Natural killer cell (primary cell): ENCODE measurements at regions not wholly inside any gene's neighbourhood (a gene's known extent, or its start where the extent isn't known, plus 50 kb on each side); places are given as distances from the start of the nearest gene placed in this dataset.

Experiments
- ATAC-seq, 3 donors: fragments of 150-1000 bp in 2 of 3; fragments of 200-7000 bp in 1 of 3; cut with Tn5 transposase; 1 replicate in 1 of 3; 2 replicates in 2 of 3; pipeline ENCODE4 v1.10.0; 2021; ENCODE audit warnings: mild to moderate bottlenecking in 2 of 3, moderate library complexity in 2 of 3
- DNase-seq, 2 donors: peaks; one replicate each; pipeline versions ENCODE4 v3.0.0 to v3.0.0-alpha.2; 2013 to 2021; ENCODE audit warnings: mixed read lengths in 1 of 2
- H3K27ac ChIP-seq: one replicate; pipeline ENCODE4 v1.5.1; 2013; ENCODE audit warnings: mild to moderate bottlenecking, low read length
- H3K27me3 ChIP-seq: one replicate; pipeline ENCODE4 v1.6.1; 2013; ENCODE audit warnings: low read length; ENCODE audit not compliant: control insufficient read depth, insufficient read depth
- H3K36me3 ChIP-seq: one replicate; pipeline ENCODE4 v1.6.1; 2013; ENCODE audit warnings: low read length; ENCODE audit not compliant: control insufficient read depth, insufficient read depth
- H3K4me1 ChIP-seq: one replicate; pipeline ENCODE4 v1.6.1; 2013; ENCODE audit warnings: low read length; ENCODE audit not compliant: control insufficient read depth, insufficient read depth
- H3K4me3 ChIP-seq: one replicate; pipeline ENCODE4 v1.5.1; 2013; ENCODE audit warnings: low read length
- H3K9me3 ChIP-seq: one replicate; pipeline ENCODE4 v1.6.1; 2013; ENCODE audit warnings: low read length; ENCODE audit not compliant: control insufficient read depth, insufficient read depth
- H3K27ac Mint-ChIP-seq, 2 donors: one replicate each; pipeline ENCODE4 v1.8.0; 2022; ENCODE audit warnings: mild to moderate bottlenecking in 2 of 2, mixed read lengths in 2 of 2, moderate library complexity in 1 of 2
- H3K27me3 Mint-ChIP-seq, 2 donors: one replicate each; pipeline ENCODE4 v1.8.0; 2022; ENCODE audit warnings: low read depth in 2 of 2, mixed read lengths in 2 of 2
- H3K36me3 Mint-ChIP-seq: one replicate; pipeline ENCODE4 v1.8.0; 2022; ENCODE audit warnings: mixed read lengths
- H3K4me1 Mint-ChIP-seq, 2 donors: one replicate each; pipeline ENCODE4 v1.8.0; 2022; ENCODE audit warnings: mixed read lengths in 2 of 2
- H3K4me3 Mint-ChIP-seq: one replicate; pipeline ENCODE4 v1.8.0; 2022; ENCODE audit warnings: mild to moderate bottlenecking, moderate library complexity, mixed read lengths
- H3K9me3 Mint-ChIP-seq, 2 donors: one replicate each; pipeline ENCODE4 v1.8.0; 2022; ENCODE audit warnings: mixed read lengths in 2 of 2
- WGBS: methylation state at CpG from one replicate; pipeline ENCODE4 v1.1.7; 2013; ENCODE audit warnings: missing lambda C conversion rate; ENCODE audit not compliant: insufficient coverage; 5-methylcytosine and 5-hydroxymethylcytosine counted together
- intact Hi-C: fragments of 100-400 bp; cut with micrococcal nuclease; formaldehyde crosslinking; loops from one replicate; pipeline ENCODE4 v1.14.2; 2022
- TF ChIP-seq, protein P1 (sequence below): fragments of 200-600 bp; IDR thresholded peaks from one replicate; pipeline ENCODE4 v1.8.0; 2022; ENCODE audit warnings: antibody characterized with exemption

DNA sequence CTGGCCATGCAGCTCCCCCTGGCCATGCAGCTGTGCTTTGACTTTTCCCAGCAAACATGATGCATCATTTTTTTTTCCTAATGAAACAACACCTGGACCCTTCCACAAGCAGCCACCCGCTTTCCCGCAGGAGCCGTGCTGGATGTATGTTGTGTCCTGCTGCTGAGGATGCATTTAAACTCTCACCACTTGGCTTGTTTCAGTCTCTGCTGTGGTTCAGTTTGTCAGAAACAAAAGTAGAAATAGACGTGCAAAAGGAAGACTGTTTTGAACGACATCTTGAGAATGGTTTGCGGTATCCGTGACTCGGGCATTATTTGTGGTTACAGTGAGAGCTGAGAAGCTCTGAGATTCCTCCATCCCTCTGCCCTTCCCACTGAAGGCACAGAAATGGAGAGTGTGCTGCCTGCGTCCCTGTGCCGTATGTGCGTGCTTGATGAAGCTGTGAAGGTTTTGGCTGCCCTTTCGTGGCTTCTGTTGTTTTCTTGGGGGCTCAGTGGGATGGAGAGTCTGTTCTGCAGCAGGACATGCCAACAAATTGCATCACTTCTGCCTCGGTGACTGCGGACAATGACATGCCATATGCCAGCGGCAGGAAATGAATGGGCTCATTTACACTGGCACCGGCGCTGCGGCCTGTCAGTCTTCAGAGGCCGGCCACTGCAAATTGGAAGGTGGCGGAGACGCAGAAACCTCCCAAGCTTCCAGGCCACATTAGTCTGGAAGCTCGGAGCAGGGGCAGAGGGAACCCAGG is 417.7 kb upstream of the SALL3 start:
- intact Hi-C loops = no loop called here
- no peaks in the 10 kb centered on the region for H3K4me1 Mint-ChIP-seq
- Histone ChIP-seq H3K9me3 (no peaks in the 10 kb centered on the region), H3K27me3 (no peaks in the 10 kb centered on the region), H3K4me3 (no peak overlapping the region), H3K4me1 (no peaks in the 10 kb centered on the region), H3K27ac (no peak overlapping the region), H3K36me3 (no peaks in the 10 kb centered on the region)
- ATAC-seq = no peak
- no peak overlapping the region for H3K27ac Mint-ChIP-seq
- WGBS = 81% methylated on average over 22 of the region's 22 CpGs
- H3K36me3 Mint-ChIP-seq = no peaks in the 10 kb centered on the region
- H3K4me3 Mint-ChIP-seq = no peak overlapping the region
- no peak for DNase-seq
- peaks cover 0 to 2% of the 10 kb centered on the region in 2 donors for H3K27me3 Mint-ChIP-seq
- TF ChIP-seq, protein P1, sequence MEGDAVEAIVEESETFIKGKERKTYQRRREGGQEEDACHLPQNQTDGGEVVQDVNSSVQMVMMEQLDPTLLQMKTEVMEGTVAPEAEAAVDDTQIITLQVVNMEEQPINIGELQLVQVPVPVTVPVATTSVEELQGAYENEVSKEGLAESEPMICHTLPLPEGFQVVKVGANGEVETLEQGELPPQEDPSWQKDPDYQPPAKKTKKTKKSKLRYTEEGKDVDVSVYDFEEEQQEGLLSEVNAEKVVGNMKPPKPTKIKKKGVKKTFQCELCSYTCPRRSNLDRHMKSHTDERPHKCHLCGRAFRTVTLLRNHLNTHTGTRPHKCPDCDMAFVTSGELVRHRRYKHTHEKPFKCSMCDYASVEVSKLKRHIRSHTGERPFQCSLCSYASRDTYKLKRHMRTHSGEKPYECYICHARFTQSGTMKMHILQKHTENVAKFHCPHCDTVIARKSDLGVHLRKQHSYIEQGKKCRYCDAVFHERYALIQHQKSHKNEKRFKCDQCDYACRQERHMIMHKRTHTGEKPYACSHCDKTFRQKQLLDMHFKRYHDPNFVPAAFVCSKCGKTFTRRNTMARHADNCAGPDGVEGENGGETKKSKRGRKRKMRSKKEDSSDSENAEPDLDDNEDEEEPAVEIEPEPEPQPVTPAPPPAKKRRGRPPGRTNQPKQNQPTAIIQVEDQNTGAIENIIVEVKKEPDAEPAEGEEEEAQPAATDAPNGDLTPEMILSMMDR = no peak
- peaks cover 0 to 3% of the 10 kb centered on the region in 2 donors for H3K9me3 Mint-ChIP-seq

- H3K9me3 ChIP-seq = no peaks in the 10 kb centered on the region
- TF ChIP-seq, protein P1 = no peak
- no peak overlapping the region for H3K4me3 ChIP-seq
- no peak for DNase-seq
- WGBS = 89% methylated on average over 35 of the region's 35 CpGs
- no peak overlapping the region for H3K27ac ChIP-seq
- no peak overlapping the region for H3K27ac Mint-ChIP-seq
- no peaks in the 10 kb centered on the region for H3K4me1 Mint-ChIP-seq
- H3K27me3 Mint-ChIP-seq = peaks cover 0 to 2% of the 10 kb centered on the region in 2 donors
- no peaks in the 10 kb centered on the region for H3K36me3 ChIP-seq
- H3K9me3 Mint-ChIP-seq = peaks cover 0 to 3% of the 10 kb centered on the region in 2 donors
- H3K27me3 ChIP-seq = no peaks in the 10 kb centered on the region
- no peaks in the 10 kb centered on the region for H3K4me1 ChIP-seq
- no peaks in the 10 kb centered on the region for H3K36me3 Mint-ChIP-seq
- no peak overlapping the region for H3K4me3 Mint-ChIP-seq
- no peak for ATAC-seq
- intact Hi-C loops = no loop called here
These were observed 417.1 kb upstream of the SALL3 start for GRCh38 chr18:78562531-78562961.

- H3K4me1 ChIP-seq = no peaks in the 10 kb centered on the region
- H3K9me3 ChIP-seq = no peaks in the 10 kb centered on the region
- intact Hi-C loops = no loop called here
- H3K36me3 ChIP-seq = no peaks in the 10 kb centered on the region
- H3K27ac Mint-ChIP-seq = no peak overlapping the region
- no peak overlapping the region for H3K4me3 ChIP-seq
- H3K4me1 Mint-ChIP-seq = no peaks in the 10 kb centered on the region
- WGBS = 94% methylated on average over 12 of the region's 15 CpGs
- H3K27ac ChIP-seq = no peak overlapping the region
- no peak overlapping the region for H3K4me3 Mint-ChIP-seq
- H3K27me3 Mint-ChIP-seq = peaks cover 0 to 2% of the 10 kb centered on the region in 2 donors
- no peaks in the 10 kb centered on the region for H3K27me3 ChIP-seq
- peaks cover 0 to 3% of the 10 kb centered on the region in 2 donors for H3K9me3 Mint-ChIP-seq
- H3K36me3 Mint-ChIP-seq = no peaks in the 10 kb centered on the region
- ATAC-seq = no peak
- TF ChIP-seq, protein P1 = no peak
- DNase-seq = no peak
These were observed 416.5 kb upstream of the SALL3 start for GRCh38 chr18:78563110-78563509.

DNA sequence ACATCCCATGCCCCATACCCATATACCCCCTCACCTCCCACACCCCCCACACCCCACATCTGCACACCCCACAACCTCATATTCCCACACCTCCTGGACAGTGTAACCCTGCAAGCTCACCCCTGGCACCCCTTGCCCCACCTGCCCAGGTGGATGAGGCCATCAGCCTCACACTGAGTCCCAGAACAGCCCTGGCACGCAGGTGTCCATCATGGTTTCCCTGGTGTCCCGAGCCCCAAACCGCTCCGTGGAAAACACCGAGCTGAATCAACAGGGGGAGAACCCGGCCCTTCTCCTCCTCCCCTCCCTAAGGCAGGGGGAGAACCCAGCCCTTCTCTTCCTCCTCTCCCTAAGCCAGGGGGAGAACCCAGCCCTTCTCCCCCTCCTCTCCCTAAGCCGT is 415.6 kb upstream of the SALL3 start:
- DNase-seq (no peak), ATAC-seq (no peak)
- no peaks in the 10 kb centered on the region for H3K27me3 ChIP-seq
- Mint-ChIP-seq H3K9me3 (peaks cover 0 to 4% of the 10 kb centered on the region in 2 donors), H3K27ac (no peak overlapping the region), H3K4me1 (no peaks in the 10 kb centered on the region), H3K27me3 (peaks cover 0 to 2% of the 10 kb centered on the region in 2 donors), H3K4me3 (no peak overlapping the region), H3K36me3 (no peaks in the 10 kb centered on the region)
- H3K36me3 ChIP-seq = no peaks in the 10 kb centered on the region
- H3K4me1 ChIP-seq = no peaks in the 10 kb centered on the region
- no peak overlapping the region for H3K4me3 ChIP-seq
- H3K27ac ChIP-seq = no peak overlapping the region
- WGBS = 93% methylated on average over 6 of the region's 7 CpGs
- no peaks in the 10 kb centered on the region for H3K9me3 ChIP-seq
- intact Hi-C loops = no loop called here
- TF ChIP-seq, protein P1 = no peak
